Ectodermal cell (in vitro differentiated cells): ENCODE measurements at regions not wholly inside any gene's neighbourhood (a gene's known extent, or its start where the extent isn't known, plus 50 kb on each side); places are given as distances from the start of the nearest gene placed in this dataset.
"Not testable (repeated sequence)": the region's sequence is repeated elsewhere in the genome, so short reads cannot be mapped to it uniquely, and the experiment has no call there.

Source experiments
- H3K27ac ChIP-seq: 2 replicates; pipeline ENCODE4 v1.7.0; 2013; ENCODE audit warnings: mild to moderate bottlenecking, low read depth, low read length; ENCODE audit not compliant: insufficient read depth, poor library complexity, severe bottlenecking
- H3K27me3 ChIP-seq: 2 replicates; pipeline ENCODE4 v1.7.0; 2013; ENCODE audit warnings: mild to moderate bottlenecking, low read length; ENCODE audit not compliant: insufficient read depth, control insufficient read depth, poor library complexity, severe bottlenecking
- H3K36me3 ChIP-seq: one replicate; pipeline ENCODE4 v1.7.0; 2013; ENCODE audit warnings: low read length; ENCODE audit not compliant: control insufficient read depth, insufficient read depth
- H3K4me1 ChIP-seq: one replicate; pipeline ENCODE4 v1.7.0; 2013; ENCODE audit warnings: low read length; ENCODE audit not compliant: control insufficient read depth, insufficient read depth
- H3K4me3 ChIP-seq: 2 replicates; pipeline ENCODE4 v1.7.0; 2013; ENCODE audit warnings: low read depth, low read length, control low read depth; ENCODE audit not compliant: insufficient read depth
- H3K9me3 ChIP-seq: 2 replicates; pipeline ENCODE4 v1.7.0; 2013; ENCODE audit warnings: mild to moderate bottlenecking, low read length, moderate library complexity; ENCODE audit not compliant: control insufficient read depth
- WGBS, 2 experiments: methylation state at CpG; one replicate each; pipeline ENCODE4 v1.1.7; 2013; ENCODE audit warnings: missing lambda C conversion rate in 2 of 2; 5-methylcytosine and 5-hydroxymethylcytosine counted together

GRCh38 chr5:34160904-34161303, 117.9 kb upstream of the C1QTNF3 start:
- 93% methylated on average over 4 of the region's 4 CpGs for WGBS, 2 experiments
- H3K4me3 ChIP-seq, H3K27ac ChIP-seq, H3K9me3 ChIP-seq, H3K27me3 ChIP-seq, H3K4me1 ChIP-seq, H3K36me3 ChIP-seq: not testable (repeated sequence)

DNA sequence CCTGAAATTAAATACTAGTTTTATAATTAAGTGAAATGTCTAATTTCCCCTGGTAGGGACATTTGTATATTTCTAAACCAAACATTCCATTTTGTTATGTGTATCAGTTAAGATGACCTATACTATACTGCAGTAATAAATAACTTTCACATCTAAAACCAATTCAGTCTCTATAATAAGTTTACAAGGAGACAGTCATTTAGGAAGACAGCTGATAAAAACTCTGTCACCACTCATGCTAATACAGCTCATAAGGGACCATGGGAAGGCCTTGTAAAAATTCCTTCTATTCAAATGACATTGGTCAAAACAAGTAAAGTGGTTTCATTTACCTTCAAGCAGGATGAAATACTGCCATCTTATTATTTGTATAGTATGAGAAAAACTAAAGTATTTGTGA, 128.4 kb upstream of the C1QTNF3 start:
- H3K4me1 ChIP-seq, H3K9me3 ChIP-seq, H3K27ac ChIP-seq, H3K4me3 ChIP-seq, H3K27me3 ChIP-seq, H3K36me3 ChIP-seq: not testable (repeated sequence)

DNA sequence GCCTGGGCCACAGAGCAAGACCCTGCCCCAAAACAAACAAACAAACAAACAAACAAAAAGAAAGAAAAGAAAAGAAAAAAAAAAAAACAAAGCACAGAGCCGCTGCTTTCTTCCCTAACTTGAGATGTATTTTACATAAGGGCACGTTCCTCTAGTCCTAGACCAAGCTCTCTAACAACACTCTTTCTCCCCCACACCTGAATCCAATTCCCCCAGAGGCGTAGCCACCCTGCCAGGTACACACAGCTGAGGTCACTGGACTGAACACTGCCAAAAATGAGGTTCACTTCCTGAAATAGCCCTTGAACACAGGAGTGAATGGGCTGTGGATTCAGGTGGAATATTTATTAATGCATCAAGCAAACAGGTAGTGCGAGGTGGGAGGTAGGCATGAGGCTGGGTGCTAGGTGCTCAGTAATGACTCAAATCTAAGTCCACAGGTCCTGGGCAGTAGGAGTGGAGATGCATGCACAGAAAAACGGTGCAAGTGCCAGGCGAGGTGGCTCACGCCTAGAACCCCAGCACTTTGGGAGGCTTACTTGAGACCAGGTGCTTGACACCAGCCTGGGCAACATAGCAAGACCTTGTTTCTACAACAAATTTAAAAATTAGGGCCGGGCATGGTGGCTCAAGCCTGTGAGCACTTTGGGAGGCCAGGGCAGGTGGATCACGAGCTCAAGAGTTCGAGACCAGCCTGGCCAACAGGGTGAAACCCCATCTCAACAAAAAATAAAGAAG, 136.6 kb upstream of the C1QTNF3 start:
- WGBS, 2 experiments: 91 to 95% methylated on average over 9 to 10 of the region's 10 CpGs
- H3K36me3 ChIP-seq, H3K4me1 ChIP-seq, H3K4me3 ChIP-seq, H3K27ac ChIP-seq, H3K9me3 ChIP-seq, H3K27me3 ChIP-seq: not testable (repeated sequence)

DNA sequence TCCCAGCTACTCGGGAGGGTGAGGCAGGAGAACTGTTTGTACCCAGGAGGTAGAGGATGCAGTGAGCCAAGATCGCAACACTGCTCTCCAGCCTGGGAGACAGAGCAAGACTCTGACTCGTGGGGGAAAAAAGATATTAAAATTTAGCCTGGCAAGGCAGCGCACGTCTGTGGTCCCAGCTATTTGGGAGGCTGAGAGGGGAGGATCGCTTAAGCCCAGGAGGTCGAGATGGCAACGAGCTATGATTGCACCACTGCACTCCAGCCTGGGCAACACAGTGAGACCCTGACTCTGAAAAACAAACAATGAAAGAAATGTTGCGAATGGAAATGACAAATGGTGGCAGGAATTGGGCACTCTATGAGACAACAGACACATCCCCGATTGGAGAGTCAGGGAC, 137.2 kb upstream of the C1QTNF3 start:
- H3K27me3 ChIP-seq, H3K36me3 ChIP-seq, H3K27ac ChIP-seq, H3K4me1 ChIP-seq, H3K4me3 ChIP-seq, H3K9me3 ChIP-seq: not testable (repeated sequence)
- 94 to 95% methylated on average over 8 to 9 of the region's 10 CpGs for WGBS, 2 experiments

DNA sequence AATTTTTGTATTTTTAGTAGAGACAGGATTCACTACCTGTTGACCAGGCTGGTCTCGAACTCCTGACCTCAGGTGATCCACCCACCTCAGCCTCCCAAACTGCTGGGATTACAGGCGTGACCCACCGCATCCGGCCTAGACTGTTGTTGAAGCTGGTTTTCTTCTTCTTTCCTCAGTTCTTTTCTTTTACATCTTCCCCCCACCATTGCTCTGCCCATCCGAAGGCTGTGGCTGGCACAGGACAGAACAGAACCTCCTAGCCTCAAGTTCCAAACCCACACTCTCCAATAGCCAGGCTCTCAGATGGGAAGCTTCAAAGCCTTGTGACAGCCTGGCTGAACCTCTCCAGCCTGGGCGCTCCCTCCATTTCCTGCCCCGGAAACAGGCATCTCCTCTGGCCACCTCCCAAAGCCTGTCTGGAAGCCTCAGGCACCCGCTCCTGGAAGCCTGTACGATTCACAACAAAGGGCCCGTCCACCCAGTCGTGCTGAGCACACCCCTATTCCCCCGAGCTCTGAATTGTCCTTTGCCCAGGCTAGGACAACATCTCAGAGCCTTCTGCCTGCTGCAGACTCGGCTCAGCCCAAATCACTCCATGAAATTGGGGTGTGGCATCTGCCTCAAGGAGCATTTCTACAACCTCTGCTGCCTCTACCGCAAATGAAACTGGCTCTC, 138.1 kb upstream of the C1QTNF3 start:
- not testable (repeated sequence) for H3K27ac ChIP-seq, H3K4me3 ChIP-seq, H3K27me3 ChIP-seq, H3K9me3 ChIP-seq, H3K4me1 ChIP-seq, H3K36me3 ChIP-seq
- whole genome bisulfite sequencing, 2 experiments: 88 to 94% methylated on average over 9 of the region's 14 CpGs

- not testable (repeated sequence) for H3K27me3 ChIP-seq, H3K4me1 ChIP-seq, H3K9me3 ChIP-seq, H3K4me3 ChIP-seq, H3K36me3 ChIP-seq, H3K27ac ChIP-seq
- WGBS, 2 experiments: 94 to 99% methylated on average over 5 of the region's 6 CpGs
Measured at GRCh38 chr5:34185005-34185404, 142.0 kb upstream of the C1QTNF3 start.

DNA sequence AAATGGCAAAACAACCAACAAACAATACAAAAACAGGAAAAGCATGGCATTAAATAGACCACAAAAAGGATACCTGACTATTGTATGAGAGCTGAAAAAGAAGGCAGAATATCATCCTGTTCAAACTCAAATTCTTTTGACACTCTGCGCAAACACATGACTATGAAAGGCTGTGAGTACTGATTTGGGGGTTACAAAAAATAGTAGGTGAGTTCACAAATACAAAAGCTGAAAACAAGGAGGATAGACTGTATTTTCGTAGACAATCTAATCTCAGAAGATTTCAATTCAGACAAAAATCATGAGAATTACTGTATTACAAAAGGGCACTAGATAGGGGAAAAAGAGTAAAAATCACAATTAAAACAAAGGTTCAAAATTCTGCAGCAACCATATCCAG, 142.6 kb upstream of the C1QTNF3 start:
- WGBS, 2 experiments: 91 to 94% methylated on average over 2 of the region's 2 CpGs
- H3K4me1 ChIP-seq, H3K4me3 ChIP-seq, H3K27me3 ChIP-seq, H3K27ac ChIP-seq, H3K36me3 ChIP-seq, H3K9me3 ChIP-seq: not testable (repeated sequence)

DNA sequence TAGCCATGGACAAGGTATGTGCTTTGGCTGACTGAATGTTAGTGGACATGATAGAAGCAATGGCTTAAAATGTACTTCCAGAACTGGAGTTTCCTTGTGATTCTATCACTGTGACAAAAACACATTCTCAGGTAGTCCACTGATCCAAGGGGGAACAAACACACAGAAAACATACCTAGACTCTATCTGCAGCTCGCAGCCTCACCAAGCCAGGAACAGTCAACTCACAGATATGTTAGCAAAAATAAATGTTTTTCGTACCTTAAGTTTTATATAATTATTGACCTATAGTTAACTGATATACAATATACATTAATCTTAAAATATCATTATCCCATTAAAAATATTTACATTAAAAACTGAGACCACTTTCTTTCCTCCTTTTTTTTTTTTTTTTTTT, 143.1 kb upstream of the C1QTNF3 start:
- not testable (repeated sequence) for H3K36me3 ChIP-seq, H3K27me3 ChIP-seq, H3K27ac ChIP-seq, H3K4me1 ChIP-seq, H3K4me3 ChIP-seq, H3K9me3 ChIP-seq
- WGBS, 2 experiments: 94 to 100% methylated on average over 1 of the region's 2 CpGs

DNA sequence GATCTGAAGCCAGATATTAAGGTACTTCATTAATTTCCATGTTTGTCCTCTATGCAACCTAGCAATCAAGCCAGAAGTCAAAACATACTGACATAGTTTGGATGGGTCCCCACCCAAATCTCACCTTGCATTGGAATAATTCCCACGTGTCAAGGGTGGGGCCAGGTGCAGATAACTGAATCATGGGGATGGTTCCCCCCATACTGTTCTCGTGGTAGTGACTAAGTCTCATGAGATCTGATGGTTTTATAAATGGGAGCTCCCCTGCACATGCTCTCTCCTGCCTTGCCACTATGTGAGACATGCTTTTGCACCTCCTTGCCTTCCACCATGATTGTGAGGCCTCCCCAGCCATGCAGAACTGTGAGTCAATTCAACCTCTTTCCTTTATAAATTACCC, 143.9 kb upstream of the C1QTNF3 start:
- not testable (repeated sequence) for H3K27ac ChIP-seq, H3K9me3 ChIP-seq, H3K4me3 ChIP-seq, H3K36me3 ChIP-seq, H3K27me3 ChIP-seq, H3K4me1 ChIP-seq
- WGBS, 2 experiments: 93 to 97% methylated on average over 2 of the region's 2 CpGs

- WGBS, 2 experiments: 95 to 96% methylated on average over 2 of the region's 4 CpGs
- H3K27me3 ChIP-seq, H3K36me3 ChIP-seq, H3K27ac ChIP-seq, H3K9me3 ChIP-seq, H3K4me3 ChIP-seq: not testable (repeated sequence)
- H3K4me1 ChIP-seq: peaks cover 12% of the 10 kb centered on the region
Measured at GRCh38 chr5:34187441-34187840, 144.4 kb upstream of the C1QTNF3 start.
